Endometrium (tissue), 2 donors: ENCODE measurements at regions not wholly inside any gene's neighbourhood (a gene's known extent, or its start where the extent isn't known, plus 50 kb on each side); places are given as distances from the start of the nearest gene placed in this dataset.
"Not testable (repeated sequence)": the region's sequence is repeated elsewhere in the genome, so short reads cannot be mapped to it uniquely, and the experiment has no call there.

Experiments
- FAIRE-seq: peaks from 2 replicates; lab custom pipeline; 2012; peaks lifted over from hg19 to GRCh38; lab: Jason Lieb, UNC
- donor health status: control.
- donor health status: control.

GRCh38 chr6:65988006-65988405, 281.0 kb upstream of the EYS start:
- no peak for FAIRE-seq

- no peak for FAIRE-seq
These were observed 277.1 kb upstream of the EYS start for GRCh38 chr6:65984089-65984488.

- FAIRE-seq: no peak
These were observed 272.1 kb upstream of the EYS start for GRCh38 chr6:65979120-65979519.

- FAIRE-seq: not testable (repeated sequence)
These were observed 264.2 kb upstream of the EYS start for GRCh38 chr6:65971252-65971651.

GRCh38 chr6:65964261-65964660, 257.2 kb upstream of the EYS start:
- FAIRE-seq: no peak

- no peak for FAIRE-seq
These were observed 248.0 kb upstream of the EYS start for GRCh38 chr6:65955034-65955433.

- FAIRE-seq: no peak
These were observed 241.0 kb upstream of the EYS start for GRCh38 chr6:65948062-65948461.

- FAIRE-seq: no peak
These were observed 236.5 kb upstream of the EYS start for GRCh38 chr6:65943548-65943947.

- no peak for FAIRE-seq
These were observed 236.0 kb upstream of the EYS start for GRCh38 chr6:65943051-65943450.

GRCh38 chr6:65938000-65938399, 231.0 kb upstream of the EYS start:
- FAIRE-seq: no peak

GRCh38 chr6:65935412-65935811, 228.4 kb upstream of the EYS start:
- FAIRE-seq: no peak

GRCh38 chr6:65933390-65933789, 226.4 kb upstream of the EYS start:
- FAIRE-seq: no peak

GRCh38 chr6:65927141-65927540, 220.1 kb upstream of the EYS start:
- no peak for FAIRE-seq

- FAIRE-seq: no peak
These were observed 217.4 kb upstream of the EYS start for GRCh38 chr6:65924411-65924810.

GRCh38 chr6:65922049-65922448, 215.0 kb upstream of the EYS start:
- FAIRE-seq: no peak

GRCh38 chr6:65908065-65908464, 201.0 kb upstream of the EYS start:
- no peak for FAIRE-seq

- no peak for FAIRE-seq
These were observed 197.0 kb upstream of the EYS start for GRCh38 chr6:65903992-65904391.

GRCh38 chr6:65900928-65901327, 193.9 kb upstream of the EYS start:
- no peak for FAIRE-seq

GRCh38 chr6:65896140-65896539, 189.1 kb upstream of the EYS start:
- no peak for FAIRE-seq

- FAIRE-seq: no peak
These were observed 169.6 kb upstream of the EYS start for GRCh38 chr6:65876668-65877067.

- FAIRE-seq: no peak
These were observed 145.4 kb upstream of the EYS start for GRCh38 chr6:65852369-65852852.

- FAIRE-seq: no peak
These were observed 123.1 kb upstream of the EYS start for GRCh38 chr6:65830151-65830550.

GRCh38 chr6:65819152-65819551, 112.1 kb upstream of the EYS start:
- FAIRE-seq: no peak

- FAIRE-seq: no peak
These were observed 111.5 kb upstream of the EYS start for GRCh38 chr6:65818576-65818975.

GRCh38 chr6:65816991-65817390, 110.0 kb upstream of the EYS start:
- FAIRE-seq: no peak
